Nephron progenitor cell (in vitro differentiated cells): ENCODE measurements at regions not wholly inside any gene's neighbourhood (a gene's known extent, or its start where the extent isn't known, plus 50 kb on each side); places are given as distances from the start of the nearest gene placed in this dataset.

Source experiments
- DNase-seq: peaks from one replicate; pipeline ENCODE4 v3.0.0; 2021
- H3K27ac Mint-ChIP-seq: 2 replicates; pipeline ENCODE4 v1.8.0; 2021; ENCODE audit warnings: mild to moderate bottlenecking, moderate library complexity, mixed read lengths
- H3K27me3 Mint-ChIP-seq: 2 replicates; pipeline ENCODE4 v1.8.0; 2021; ENCODE audit warnings: mild to moderate bottlenecking, low read depth, mixed read lengths; ENCODE audit not compliant: poor library complexity
- H3K36me3 Mint-ChIP-seq: 2 replicates; pipeline ENCODE4 v1.8.0; 2021; ENCODE audit warnings: low read depth, mixed read lengths
- H3K4me1 Mint-ChIP-seq: 2 replicates; pipeline ENCODE4 v1.8.0; 2021; ENCODE audit warnings: mixed read lengths
- H3K4me3 Mint-ChIP-seq: 2 replicates; pipeline ENCODE4 v1.8.0; 2021; ENCODE audit warnings: mild to moderate bottlenecking, moderate library complexity, mixed read lengths
- H3K9me3 Mint-ChIP-seq: 2 replicates; pipeline ENCODE4 v1.8.0; 2021; ENCODE audit warnings: mild to moderate bottlenecking, moderate library complexity, mixed read lengths
- CTCF ChIP-seq: fragments of 200-600 bp; sonication (generic); IDR thresholded peaks from 2 replicates; pipeline ENCODE4 v1.5.0; 2021; ENCODE audit warnings: antibody characterized with exemption

- Mint-ChIP-seq H3K9me3 (peaks cover 19% of the 10 kb centered on the region), H3K4me3 (no peak overlapping the region), H3K27ac (no peak overlapping the region), H3K27me3 (no peaks in the 10 kb centered on the region), H3K36me3 (peaks cover 8% of the 10 kb centered on the region), H3K4me1 (peaks cover 6% of the 10 kb centered on the region)
- TF ChIP-seq CTCF: no peak
- DNase-seq: no peak
These were observed 550.3 kb downstream of the RAB28 start for GRCh38 chr4:12933760-12934221.

GRCh38 chr4:12932203-12932788 is 551.8 kb downstream of the RAB28 start:
- Mint-ChIP-seq H3K9me3 (peaks cover 21% of the 10 kb centered on the region), H3K27ac (no peak overlapping the region), H3K27me3 (no peaks in the 10 kb centered on the region), H3K4me3 (no peak overlapping the region), H3K4me1 (peaks cover 6% of the 10 kb centered on the region), H3K36me3 (peaks cover 8% of the 10 kb centered on the region)
- DNase-seq: no peak
- TF ChIP-seq CTCF: no peak

GRCh38 chr4:12929784-12930183 is 554.4 kb downstream of the RAB28 start:
- peaks cover 8% of the 10 kb centered on the region for H3K36me3 Mint-ChIP-seq
- DNase-seq: no peak
- H3K27ac Mint-ChIP-seq: no peak overlapping the region
- TF ChIP-seq CTCF: no peak
- peaks cover 21% of the 10 kb centered on the region for H3K9me3 Mint-ChIP-seq
- no peak overlapping the region for H3K4me3 Mint-ChIP-seq
- H3K4me1 Mint-ChIP-seq: peaks cover 22% of the 10 kb centered on the region
- no peaks in the 10 kb centered on the region for H3K27me3 Mint-ChIP-seq

GRCh38 chr4:12928751-12929150 is 555.4 kb downstream of the RAB28 start:
- Mint-ChIP-seq H3K4me3 (no peak overlapping the region), H3K4me1 (peaks cover 22% of the 10 kb centered on the region), H3K36me3 (peaks cover 8% of the 10 kb centered on the region), H3K27ac (no peak overlapping the region), H3K27me3 (no peaks in the 10 kb centered on the region), H3K9me3 (peaks cover 21% of the 10 kb centered on the region)
- no peak for DNase-seq
- TF ChIP-seq CTCF: no peak

- peaks cover 16% of the 10 kb centered on the region for H3K4me1 Mint-ChIP-seq
- no peak for TF ChIP-seq CTCF
These were observed 557.7 kb downstream of the RAB28 start for GRCh38 chr4:12926189-12927066.

More at GRCh38 chr4:12926189-12927066, 557.7 kb downstream of the RAB28 start:
- H3K27me3 Mint-ChIP-seq: peaks cover 2% of the 10 kb centered on the region
- peak overlapping the region; percentile 41 for H3K27ac Mint-ChIP-seq
- peaks cover 18% of the 10 kb centered on the region for H3K9me3 Mint-ChIP-seq
- no peak overlapping the region for H3K4me3 Mint-ChIP-seq
- peaks cover 8% of the 10 kb centered on the region for H3K36me3 Mint-ChIP-seq
- DNase-seq: peak; percentile 10
